GM19468 (cell line): ENCODE measurements at regions not wholly inside any gene's neighbourhood (a gene's known extent, or its start where the extent isn't known, plus 50 kb on each side); places are given as distances from the start of the nearest gene placed in this dataset.

Experiments used
- ATAC-seq: cut with Tn5 transposase; IDR thresholded peaks from one replicate; pipeline ENCODE4 v1.9.1; 2021; ENCODE audit warnings: mild to moderate bottlenecking, moderate library complexity, moderate number of reproducible peaks; ENCODE audit not compliant: unreplicated experiment; ENCODE audit errors: extremely low read depth

DNA sequence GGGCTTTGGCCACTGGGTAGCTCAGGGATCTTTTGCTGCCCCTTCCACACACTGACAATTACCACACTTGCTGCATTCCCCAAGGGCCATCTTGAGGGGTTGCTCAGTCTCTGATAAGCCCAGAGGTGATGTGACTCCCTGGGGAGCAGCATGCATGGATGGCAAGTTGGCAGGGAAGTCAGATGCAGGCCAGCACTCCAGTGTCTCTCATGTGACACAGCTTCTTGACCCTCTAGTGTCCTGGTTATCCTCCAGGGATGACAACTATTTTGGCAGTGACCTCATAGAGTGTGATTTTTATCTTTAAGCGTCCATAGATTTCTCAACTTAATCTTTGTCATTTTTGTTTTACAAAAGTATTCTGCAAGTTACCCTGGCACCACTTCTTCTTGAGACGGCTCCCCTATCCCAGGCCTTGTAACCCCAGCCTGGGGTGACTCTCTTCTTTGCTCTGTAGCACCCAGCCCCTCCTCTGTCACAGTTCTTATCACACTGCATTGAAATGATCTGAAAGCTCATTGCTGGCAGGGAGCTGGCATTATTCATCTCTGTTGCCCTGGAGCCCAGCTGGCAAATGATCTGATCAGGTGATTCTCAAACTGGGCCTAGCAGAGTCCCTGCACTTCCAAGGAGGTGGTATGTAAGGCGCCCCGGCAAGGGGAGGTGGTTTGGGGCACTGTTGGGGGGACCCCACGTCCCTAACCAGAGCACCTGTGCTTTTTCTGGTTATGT is 72.6 kb downstream of the TENT5C start:
- ATAC-seq, result no peak

DNA sequence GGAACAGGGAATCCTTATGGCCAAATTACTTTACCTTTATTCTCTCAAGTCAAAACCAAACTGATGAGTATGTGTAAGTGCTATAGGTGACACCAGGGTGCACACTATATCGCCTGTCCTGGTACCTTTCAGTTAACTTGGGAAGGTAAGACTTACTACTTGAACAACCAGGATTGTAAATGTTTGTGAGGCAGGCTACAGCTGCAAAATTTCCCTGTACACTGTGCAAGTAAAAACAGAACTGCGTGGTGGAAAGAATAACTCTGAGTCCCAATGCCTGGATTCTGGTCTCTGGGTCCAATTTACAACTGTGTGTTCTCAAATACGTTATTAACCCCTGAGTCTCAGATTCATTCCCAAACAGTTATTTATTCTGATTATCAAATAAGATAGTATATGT is 73.5 kb downstream of the TENT5C start:
- ATAC-seq, result no peak

DNA sequence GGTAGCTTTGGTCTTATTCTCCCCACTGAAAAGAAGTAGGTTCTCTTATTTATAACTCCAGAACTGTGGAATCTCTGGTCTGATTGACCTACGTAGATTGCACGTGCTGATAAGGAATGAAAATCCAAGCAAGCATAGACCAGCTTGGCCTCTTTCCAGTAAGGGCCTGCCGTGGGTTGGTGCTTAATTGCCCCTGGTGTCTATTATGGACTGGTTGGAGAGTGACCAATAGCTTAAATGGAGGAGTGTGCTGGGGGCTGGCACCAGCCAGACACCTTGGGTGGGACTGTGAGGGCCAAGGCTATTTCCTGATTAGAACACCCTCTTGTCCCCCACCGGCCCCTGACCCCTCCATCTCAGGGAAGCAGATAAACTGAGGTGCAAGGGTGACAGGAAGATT is 74.0 kb downstream of the TENT5C start:
- no peak for ATAC-seq

GRCh38 chr1:117680316-117681002 is 74.6 kb downstream of the TENT5C start:
- no peak for ATAC-seq

DNA sequence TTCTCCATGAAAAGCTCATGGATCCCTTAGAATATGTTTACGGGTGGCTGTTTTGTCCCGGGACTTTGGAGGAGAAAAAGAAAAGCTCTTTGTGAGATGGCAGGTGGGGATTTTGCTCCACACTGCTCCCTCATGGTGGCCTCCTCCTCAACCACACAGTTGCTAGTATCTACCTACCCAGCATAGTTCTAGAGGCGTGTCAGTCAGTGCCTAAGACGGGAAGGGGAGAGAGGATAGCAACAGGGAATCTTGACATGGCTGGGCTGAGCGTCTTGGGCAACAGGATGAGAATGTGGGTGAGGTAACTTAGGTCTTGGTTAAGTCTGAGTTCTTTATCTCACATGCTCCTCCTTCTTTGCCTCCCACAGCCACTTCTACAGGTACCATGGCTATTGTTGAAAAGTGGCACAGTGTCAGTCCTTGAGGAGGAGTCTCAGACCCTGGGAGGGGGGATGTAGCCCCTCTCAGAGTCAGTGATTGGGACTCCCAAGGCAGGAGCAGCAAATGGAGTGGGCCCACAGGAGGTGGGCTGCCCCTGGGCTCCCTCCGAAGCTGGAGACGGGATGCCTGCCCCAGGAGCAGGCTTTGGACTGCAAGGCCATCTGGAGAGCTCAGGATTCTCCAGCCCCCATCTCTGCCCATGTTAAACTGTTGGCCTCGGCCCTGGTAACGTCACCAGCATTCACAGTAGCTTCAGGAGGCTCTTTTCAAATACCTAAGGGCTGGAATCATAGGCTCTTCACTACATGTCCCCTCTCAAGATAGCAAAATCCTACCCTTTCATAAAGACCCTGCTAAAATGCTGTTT is 75.4 kb downstream of the TENT5C start:
- ATAC-seq, result no peak

DNA sequence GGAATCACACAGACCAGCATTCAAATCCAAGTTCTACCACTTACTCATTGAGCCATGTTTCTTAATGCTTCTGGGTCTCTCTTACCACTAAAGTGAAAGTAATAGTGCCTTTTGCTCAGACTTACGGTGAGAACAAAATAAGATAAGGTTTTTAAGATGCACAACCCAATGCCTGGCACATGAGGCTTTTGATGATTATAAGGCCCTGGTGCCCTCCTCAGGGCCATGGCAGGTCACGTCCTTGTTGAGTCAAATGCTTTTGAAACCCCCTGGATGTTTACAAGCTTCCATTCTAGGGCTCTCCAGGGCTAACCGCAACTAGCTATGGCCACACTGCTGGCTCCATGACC is 76.0 kb downstream of the TENT5C start:
- no peak for ATAC-seq

DNA sequence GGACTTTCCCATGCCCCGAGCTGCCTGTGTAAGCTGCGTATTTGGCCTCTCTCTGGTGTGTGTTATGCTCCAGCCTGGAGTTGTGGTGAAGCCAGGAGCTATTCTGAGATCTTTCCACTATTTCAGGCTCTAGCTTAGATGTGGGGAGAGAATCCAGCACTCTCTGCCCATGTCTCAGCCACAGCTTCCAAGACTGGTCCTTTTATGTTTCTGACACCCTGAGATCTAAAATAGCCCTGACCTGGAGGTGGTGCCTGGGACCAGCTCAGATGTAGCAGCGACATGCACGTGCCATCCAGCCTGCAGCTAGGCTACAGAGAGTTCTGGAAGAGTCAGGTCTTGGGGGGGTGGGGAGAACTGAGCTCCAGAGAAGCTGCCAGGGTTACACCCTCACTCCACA is 76.5 kb downstream of the TENT5C start:
- no peak for ATAC-seq

GRCh38 chr1:117683571-117684285 is 77.9 kb downstream of the TENT5C start:
- no peak for ATAC-seq

DNA sequence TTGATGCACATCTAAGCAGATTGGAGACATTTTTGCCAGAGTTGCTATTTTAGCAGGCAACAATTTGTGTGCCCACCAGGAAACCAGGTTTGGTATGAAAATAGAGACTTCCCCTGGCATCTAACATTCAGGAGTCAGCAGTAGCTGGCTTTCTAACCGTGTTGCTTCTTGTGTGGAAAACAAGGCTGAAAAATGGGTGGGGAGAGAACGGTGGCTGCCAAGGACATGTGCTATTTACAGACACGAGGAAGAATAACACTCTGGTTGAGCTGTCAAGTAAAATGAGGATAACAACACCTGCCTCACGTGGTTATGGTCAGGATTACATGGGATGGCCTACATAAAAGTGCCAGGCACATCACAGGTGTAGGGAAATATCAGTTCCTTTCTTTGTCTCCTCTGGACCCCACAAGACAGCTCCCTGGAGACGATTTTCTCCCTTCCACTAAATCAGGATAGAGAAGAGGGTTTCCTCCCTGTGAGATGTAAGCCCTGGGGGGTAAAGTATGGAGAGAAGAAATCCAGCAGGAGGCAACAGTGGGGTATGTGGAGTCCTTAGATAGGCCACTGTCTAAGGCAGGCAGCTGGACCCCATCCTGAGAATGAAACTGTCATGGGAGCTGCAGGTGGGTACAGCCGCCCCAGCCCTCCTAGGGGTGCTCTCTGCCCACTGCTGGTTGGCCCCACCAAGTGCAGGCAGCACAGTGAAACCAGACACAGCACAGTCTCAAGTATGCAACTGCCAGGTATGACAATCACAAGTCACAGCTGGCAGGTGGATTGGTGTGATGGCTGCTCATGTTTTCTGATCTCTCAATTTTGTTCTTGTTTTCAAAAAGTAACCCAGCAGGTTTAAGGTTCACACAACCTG is 80.3 kb downstream of the TENT5C start:
- ATAC-seq, result no peak

DNA sequence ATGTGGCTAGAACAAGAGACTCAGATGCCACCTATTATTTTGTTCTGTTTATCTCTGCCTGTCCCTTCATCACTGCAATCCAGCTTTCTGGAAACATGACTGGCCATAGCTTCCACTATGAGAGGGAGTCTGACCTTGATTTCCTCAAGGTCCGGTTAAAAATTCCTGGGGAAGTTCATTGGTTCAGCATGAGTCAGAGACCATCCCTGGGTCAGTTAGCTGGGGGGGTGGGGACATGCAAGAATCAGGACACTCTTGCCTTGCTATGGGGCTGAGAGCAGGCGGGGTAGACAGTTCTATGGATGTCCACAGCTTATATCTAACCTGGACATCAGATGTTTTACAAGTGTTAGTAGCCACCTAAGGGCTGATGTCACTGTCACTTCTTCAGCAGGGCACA is 81.1 kb downstream of the TENT5C start:
- ATAC-seq, result no peak

GRCh38 chr1:117689997-117690625 is 84.3 kb downstream of the TENT5C start:
- ATAC-seq, result no peak

DNA sequence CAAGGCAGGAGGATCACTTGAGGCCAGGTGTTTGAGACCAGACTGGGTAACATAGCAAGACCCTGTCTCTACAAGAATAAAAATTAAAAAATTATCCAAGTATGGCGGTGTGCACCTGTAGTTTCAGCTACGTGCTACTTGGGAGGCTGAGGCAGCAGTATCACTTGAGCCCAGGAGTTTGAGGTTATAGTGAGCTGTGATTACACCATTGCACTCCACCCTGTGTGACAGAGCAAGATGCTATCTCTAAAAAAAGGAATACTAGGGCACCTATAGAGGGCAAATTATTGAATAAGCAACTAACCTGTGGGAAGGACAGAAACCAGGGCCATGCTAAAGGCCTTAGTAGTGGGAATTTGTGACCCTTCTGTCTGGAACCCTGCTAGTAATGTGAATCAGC is 86.1 kb downstream of the TENT5C start:
- no peak for ATAC-seq

DNA sequence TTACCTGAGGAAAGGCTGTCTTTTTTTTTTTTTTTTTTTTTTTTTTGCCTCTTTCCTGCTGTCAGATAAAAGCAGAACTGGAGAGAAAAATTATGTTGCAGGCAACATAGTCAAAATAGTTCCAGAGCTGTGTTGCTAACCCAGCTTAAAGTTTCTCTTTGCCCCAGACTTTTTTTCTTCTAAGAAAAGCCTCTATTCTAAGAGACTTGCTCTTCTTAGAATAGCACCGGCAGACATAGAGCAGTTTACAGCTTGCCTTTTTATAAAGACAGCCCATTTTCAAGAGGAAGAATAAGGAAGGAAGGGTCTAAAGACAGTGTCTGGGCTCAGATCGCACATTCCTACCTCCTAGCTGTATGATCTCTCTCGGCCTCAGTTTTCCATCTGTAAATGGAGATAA is 88.7 kb downstream of the TENT5C start:
- ATAC-seq, result no peak

DNA sequence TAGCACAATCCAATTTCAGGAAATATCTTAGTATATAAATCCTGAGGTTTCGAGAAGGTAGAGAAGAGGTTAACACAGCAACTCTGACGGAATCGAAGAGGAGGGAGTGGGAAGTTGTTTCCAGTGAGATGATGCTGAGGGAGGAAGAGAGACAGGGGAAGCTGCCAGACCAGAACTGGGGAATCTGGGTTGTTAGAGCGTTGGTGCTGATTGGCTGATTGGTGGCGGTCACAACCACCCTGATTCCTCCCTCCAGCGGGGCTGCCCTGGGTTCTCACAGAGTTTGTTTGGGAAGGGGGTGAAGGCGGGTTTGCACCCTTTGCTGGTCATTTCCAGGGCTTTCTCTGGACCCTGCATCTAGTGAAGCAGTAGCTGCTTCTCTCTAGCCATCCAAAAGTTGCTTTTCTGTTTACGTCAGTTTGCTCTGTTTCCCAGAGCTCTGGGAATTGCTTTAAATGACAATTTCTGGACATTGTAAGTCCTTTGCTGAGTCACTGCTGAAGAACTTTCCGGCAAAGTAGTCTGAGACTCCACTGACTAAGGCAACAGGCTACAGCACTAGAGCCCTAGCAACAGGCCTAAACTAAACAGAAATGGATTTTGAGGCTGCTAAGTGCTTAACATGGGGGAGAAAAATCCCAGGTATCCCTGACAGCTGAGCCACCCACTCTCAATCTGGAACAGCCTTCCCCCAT is 90.1 kb downstream of the TENT5C start:
- no peak for ATAC-seq

DNA sequence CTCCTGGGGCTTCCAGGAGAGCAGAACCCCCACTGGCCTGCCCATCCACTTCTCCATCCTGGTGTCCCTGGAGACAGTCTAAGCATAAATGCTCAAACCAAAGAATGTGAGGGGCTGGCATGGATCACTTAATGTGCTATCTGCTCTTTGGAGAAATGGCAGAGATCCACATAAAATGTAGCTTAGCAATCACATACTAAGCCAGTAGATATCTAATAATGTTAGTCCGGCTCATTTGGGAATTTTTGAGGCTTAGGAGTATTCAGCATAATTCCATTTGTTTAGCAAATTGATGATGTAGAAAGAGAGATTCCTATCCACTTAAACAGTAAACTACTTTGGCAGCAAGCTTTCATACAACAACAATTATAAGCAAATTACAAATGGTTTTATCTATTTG is 90.7 kb downstream of the TENT5C start:
- ATAC-seq, result no peak

GRCh38 chr1:117697220-117697781 is 91.5 kb downstream of the TENT5C start:
- ATAC-seq, result no peak

DNA sequence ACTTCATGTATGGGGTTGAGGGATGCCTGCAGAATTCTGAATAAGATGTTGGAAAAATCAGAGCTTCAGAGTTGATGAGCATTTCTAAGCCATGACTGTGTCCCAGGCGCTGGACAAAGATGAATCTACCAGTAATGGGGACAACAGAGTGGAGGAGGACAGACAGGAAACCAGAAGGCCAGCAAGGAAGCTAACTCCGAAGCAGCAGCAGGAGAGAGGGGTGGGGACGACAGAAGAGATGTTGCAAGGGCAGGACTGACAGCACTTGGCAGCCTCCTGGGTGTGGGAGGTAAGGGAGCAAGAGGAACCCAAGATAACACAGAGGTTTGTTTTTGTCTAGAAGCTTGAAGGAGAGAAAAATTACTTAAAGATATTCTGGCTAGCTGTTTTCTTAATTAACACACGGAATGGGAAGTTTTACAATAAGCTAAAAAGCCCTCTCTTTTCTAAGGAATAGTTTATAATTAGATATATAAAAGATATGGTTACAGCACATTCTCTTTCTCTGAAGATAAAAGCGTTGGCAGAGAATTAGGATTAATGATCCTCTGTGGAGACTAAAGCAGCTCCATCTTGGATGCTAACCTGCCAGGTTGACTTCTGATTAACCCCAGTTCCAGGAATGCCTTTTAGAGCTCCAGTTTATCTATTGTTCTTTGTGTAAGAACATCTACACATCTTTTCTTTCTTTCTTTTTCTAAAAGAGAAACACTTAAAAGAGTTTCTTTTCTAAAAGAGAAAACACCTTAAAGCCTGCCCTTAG is 92.7 kb downstream of the TENT5C start:
- no peak for ATAC-seq

GRCh38 chr1:117699953-117700352 is 94.1 kb downstream of the TENT5C start:
- ATAC-seq, result no peak
